ENCODE measurements at regions not wholly inside any gene's neighbourhood (a gene's known extent, or its start where the extent isn't known, plus 50 kb on each side); places are given as distances from the start of the nearest gene placed in this dataset.
A peak's percentile ranks its signal among the peaks of the same experiment; 100 is the strongest.
"Not testable (repeated sequence)": the region's sequence is repeated elsewhere in the genome, so short reads cannot be mapped to it uniquely, and the experiment has no call there.

GRCh38 chr12:68479896-68480291 lies 130.8 kb upstream of the RAP1B start:
- peak; percentile 28 for DNase-seq

- no peak for DNase-seq
These were observed 130.2 kb upstream of the RAP1B start for GRCh38 chr12:68480526-68480925.

- DNase-seq, result no peak
These were observed 129.3 kb upstream of the RAP1B start for GRCh38 chr12:68481181-68481941.

GRCh38 chr12:68482014-68482413 lies 128.7 kb upstream of the RAP1B start:
- DNase-seq, result no peak

- DNase-seq, result no peak
These were observed 128.0 kb upstream of the RAP1B start for GRCh38 chr12:68482660-68483059.

GRCh38 chr12:68483592-68484383 lies 126.9 kb upstream of the RAP1B start:
- peak; percentile 68 for DNase-seq

- not testable (repeated sequence) for DNase-seq
These were observed 126.1 kb upstream of the RAP1B start for GRCh38 chr12:68484578-68484977.

GRCh38 chr12:68486449-68486848 lies 124.2 kb upstream of the RAP1B start:
- DNase-seq, result not testable (repeated sequence)

GRCh38 chr12:68487721-68488309 lies 122.9 kb upstream of the RAP1B start:
- DNase-seq, result no peak

- DNase-seq, result no peak
These were observed 121.4 kb upstream of the RAP1B start for GRCh38 chr12:68489273-68489672.

- DNase-seq, result no peak
These were observed 120.2 kb upstream of the RAP1B start for GRCh38 chr12:68490476-68490875.

GRCh38 chr12:68491204-68491960 lies 119.3 kb upstream of the RAP1B start:
- no peak for DNase-seq

- DNase-seq, result peak; percentile 80
These were observed 115.2 kb upstream of the RAP1B start for GRCh38 chr12:68495336-68496070.

- DNase-seq, result no peak
These were observed 113.6 kb upstream of the RAP1B start for GRCh38 chr12:68497107-68497506.

- peak; percentile 9 for DNase-seq
These were observed 113.0 kb upstream of the RAP1B start for GRCh38 chr12:68497702-68498101.

- no peak for DNase-seq
These were observed 112.0 kb upstream of the RAP1B start for GRCh38 chr12:68498736-68499135.

- no peak for DNase-seq
These were observed 111.1 kb upstream of the RAP1B start for GRCh38 chr12:68499616-68500015.

- DNase-seq, result no peak
These were observed 109.5 kb upstream of the RAP1B start for GRCh38 chr12:68501226-68501625.

GRCh38 chr12:68505970-68506369 lies 104.7 kb upstream of the RAP1B start:
- DNase-seq, result no peak

GRCh38 chr12:68506619-68507018 lies 104.1 kb upstream of the RAP1B start:
- no peak for DNase-seq

GRCh38 chr12:68507657-68508056 lies 103.0 kb upstream of the RAP1B start:
- DNase-seq, result no peak

GRCh38 chr12:68508576-68508975 lies 102.1 kb upstream of the RAP1B start:
- no peak for DNase-seq
